ENCODE measurements at regions not wholly inside any gene's neighbourhood (a gene's known extent, or its start where the extent isn't known, plus 50 kb on each side); places are given as distances from the start of the nearest gene placed in this dataset.

- peak; percentile 51 for DNase-seq
Observed at GRCh38 chr10:118473305-118473960, 122.0 kb downstream of the PRLHR start.

GRCh38 chr10:118472415-118473304, 122.8 kb downstream of the PRLHR start:
- no peak for DNase-seq
- in situ Hi-C loops (cut with MboI; ENCODE audit: low pct_unique_long_range_greater_than_20kb, low sequenced_read_pairs) = no loop called here

More at GRCh38 chr10:118473305-118473960, 122.0 kb downstream of the PRLHR start:
- in situ Hi-C loops (cut with MboI; ENCODE audit: low pct_unique_long_range_greater_than_20kb, low sequenced_read_pairs) = no loop called here

DNA sequence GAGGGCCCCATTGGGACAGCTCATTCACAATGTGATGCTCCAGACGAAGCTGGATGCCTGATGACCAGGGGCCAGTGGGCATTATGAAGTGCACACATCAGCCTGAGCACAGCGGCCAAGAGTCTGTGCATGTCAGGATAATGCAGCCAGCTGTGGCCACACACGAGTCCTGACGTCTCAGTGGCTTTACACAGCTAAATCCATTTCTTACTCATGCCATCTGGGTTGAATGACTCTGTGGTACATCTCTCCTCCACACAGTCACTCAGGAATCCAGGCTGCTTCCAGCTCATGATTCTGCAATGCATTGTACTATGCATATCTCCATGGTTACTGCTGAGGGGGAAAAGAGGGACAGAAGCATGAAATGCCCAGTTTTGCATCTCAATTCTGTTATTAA, 123.6 kb downstream of the PRLHR start:
- in situ Hi-C loops (cut with MboI; ENCODE audit: low pct_unique_long_range_greater_than_20kb, low sequenced_read_pairs) = no loop called here
- no peak for DNase-seq

- in situ Hi-C loops (cut with MboI; ENCODE audit: low pct_unique_long_range_greater_than_20kb, low sequenced_read_pairs) = no loop called here
- DNase-seq = no peak
Observed at GRCh38 chr10:118470470-118470869, 125.0 kb downstream of the PRLHR start.

DNA sequence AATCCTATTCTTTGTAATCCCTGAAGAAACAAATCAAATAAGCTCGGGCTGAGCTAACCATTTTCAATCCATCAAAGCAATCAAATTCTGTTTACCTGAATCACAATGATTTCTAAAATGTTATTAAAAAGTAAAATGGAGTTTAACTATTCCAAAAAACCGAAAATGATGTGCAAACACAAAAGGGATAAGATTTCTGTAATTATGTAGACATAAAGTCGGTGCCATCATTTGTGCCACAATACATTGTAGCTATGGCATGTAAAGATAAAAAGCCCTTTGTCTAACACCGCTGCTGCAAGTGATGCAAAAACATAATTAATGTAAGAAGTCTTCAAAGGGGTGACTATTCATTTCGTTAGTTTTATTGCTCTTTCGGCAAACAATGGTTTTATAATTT, 125.1 kb upstream of the FAM204A start:
- in situ Hi-C loops (cut with MboI; ENCODE audit: low pct_unique_long_range_greater_than_20kb, low sequenced_read_pairs) = no loop called here
- no peak for DNase-seq

DNA sequence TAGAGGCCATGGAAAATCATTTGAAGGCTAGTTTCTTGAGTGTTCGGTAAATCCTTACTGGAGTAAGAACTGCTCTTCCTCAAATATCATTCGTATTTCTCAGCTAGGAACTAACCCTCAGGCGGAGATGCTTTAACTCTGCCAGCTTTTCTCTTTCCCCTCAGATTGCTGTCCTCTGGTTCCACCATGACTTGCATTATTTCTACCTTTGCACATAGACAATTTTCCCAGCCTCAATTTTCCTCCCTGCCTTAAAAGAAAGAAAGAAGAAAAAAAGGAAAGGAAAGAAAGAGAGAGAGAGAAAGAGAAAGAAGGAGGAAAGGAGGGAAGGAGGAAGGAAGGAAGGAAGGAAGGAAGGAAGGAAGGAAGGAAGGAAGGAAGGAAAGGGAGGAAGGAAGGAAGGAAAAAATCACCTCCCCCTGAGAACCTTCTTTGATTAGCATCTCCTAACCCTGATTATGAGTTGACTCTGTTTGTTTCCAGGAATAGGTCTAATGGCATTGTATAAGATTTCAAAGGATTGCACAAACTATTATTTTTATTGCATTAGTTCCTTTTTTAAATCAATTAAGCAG, 123.3 kb upstream of the FAM204A start:
- in situ Hi-C loops (cut with MboI; ENCODE audit: low pct_unique_long_range_greater_than_20kb, low sequenced_read_pairs) = no loop called here

DNA sequence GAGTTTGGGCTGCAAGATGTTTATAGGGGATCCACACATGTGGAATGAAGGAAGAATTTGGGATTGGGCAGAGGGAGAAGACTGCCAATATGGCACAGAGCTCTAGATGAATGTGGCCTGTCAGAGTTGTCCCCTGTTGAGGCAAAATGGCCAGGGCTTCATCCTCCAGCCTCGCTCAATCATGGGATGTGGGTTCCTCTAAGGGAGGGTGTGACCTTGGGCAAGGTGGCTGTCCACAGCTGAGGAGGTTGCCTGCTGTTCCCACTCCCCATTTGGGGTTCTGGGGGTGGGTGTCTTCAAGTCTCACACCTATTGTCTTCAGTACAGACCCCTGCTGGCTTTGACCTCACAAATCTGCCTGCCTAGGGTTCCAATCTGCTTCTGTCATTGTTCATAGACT, 121.6 kb upstream of the FAM204A start:
- in situ Hi-C loops (cut with MboI; ENCODE audit: low pct_unique_long_range_greater_than_20kb, low sequenced_read_pairs) = no loop called here
- no peak for DNase-seq

More for the DNA sequence above, 123.3 kb upstream of the FAM204A start:
- no peak for DNase-seq

DNA sequence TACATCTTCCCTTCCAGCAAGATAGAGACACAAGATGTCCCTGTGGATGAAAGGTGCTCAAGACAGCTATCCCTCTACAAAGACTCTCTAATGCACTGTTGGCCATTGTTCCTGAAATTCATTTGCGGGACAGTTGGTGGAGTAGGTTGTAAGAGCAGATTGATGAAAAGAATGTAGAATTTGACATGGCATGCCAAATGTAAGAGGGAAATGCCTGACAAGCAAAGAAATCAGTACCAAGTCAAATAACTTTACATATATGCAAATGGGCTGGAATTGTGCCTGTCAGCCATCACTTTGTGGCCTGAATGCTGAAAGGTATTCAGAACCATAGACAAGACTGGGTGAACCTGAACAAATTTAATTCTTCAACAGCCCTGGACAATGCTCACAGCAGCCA, 120.3 kb upstream of the FAM204A start:
- no peak for DNase-seq
- in situ Hi-C loops (cut with MboI; ENCODE audit: low pct_unique_long_range_greater_than_20kb, low sequenced_read_pairs) = no loop called here

DNA sequence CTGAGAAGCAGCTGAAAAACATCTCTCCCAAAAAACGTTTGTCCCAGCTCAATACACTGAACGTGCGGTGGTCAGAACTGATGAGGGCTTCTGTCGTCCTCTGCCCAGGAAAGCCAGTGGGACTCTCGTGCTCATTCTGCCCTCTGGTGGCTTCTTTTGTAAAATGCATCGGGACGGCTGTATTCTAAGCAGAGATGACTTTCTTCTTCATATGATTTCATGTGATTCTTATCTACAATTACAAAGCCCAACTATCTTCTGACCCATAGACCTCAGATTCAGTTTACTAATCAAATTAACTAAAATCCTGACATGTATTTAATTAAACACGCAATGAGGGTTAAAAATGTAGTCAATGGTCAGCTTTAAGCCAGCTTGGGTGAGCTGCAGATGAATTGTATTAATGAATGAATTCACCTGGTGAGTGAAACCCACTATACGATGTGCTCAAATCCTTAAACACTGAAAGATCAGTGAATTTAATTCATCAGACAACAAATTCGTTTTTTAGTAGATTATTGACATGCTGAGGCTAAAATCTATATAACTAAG, 117.6 kb upstream of the FAM204A start:
- peak; percentile 60 for DNase-seq
- in situ Hi-C loops (cut with MboI; ENCODE audit: low pct_unique_long_range_greater_than_20kb, low sequenced_read_pairs) = no loop called here

GRCh38 chr10:118458957-118459641, 117.0 kb upstream of the FAM204A start:
- in situ Hi-C loops (cut with MboI; ENCODE audit: low pct_unique_long_range_greater_than_20kb, low sequenced_read_pairs) = no loop called here

DNA sequence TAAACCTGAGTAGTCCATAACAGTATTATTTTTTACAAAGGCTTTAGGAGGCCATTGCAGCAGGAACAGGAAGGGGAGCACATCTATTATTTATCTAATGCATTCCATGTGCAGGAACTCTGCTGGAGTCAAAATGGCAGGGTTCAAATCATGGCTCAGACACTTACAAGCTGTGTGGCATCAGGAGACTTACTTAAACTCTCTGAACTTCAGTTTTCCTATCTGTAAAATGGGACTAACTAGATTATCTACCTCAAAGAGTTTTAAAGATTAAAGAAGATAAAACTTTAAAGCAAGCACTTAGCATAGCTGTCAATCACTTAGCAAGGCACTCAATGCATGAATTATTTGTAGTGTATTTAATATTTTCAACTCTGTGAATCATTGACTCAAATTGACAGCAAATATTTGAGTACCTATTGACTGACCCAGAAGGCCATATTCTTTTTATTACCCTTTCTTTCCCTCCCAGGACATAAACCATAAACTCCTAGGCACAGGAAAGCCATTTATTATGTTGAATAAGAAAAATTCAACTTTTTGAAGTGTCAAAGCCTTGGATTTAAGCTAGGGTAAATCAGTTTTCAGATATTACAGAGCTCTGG, 115.8 kb upstream of the FAM204A start:
- no peak for DNase-seq
- in situ Hi-C loops (cut with MboI; ENCODE audit: low pct_unique_long_range_greater_than_20kb, low sequenced_read_pairs) = no loop called here

More at GRCh38 chr10:118458957-118459641, 117.0 kb upstream of the FAM204A start:
- no peak for DNase-seq

- DNase-seq = no peak
- in situ Hi-C loops (cut with MboI; ENCODE audit: low pct_unique_long_range_greater_than_20kb, low sequenced_read_pairs) = no loop called here
Observed at GRCh38 chr10:118455181-118455695, 113.1 kb upstream of the FAM204A start.

GRCh38 chr10:118454211-118454610, 112.1 kb upstream of the FAM204A start:
- no peak for DNase-seq
- in situ Hi-C loops (cut with MboI; ENCODE audit: low pct_unique_long_range_greater_than_20kb, low sequenced_read_pairs) = no loop called here

DNA sequence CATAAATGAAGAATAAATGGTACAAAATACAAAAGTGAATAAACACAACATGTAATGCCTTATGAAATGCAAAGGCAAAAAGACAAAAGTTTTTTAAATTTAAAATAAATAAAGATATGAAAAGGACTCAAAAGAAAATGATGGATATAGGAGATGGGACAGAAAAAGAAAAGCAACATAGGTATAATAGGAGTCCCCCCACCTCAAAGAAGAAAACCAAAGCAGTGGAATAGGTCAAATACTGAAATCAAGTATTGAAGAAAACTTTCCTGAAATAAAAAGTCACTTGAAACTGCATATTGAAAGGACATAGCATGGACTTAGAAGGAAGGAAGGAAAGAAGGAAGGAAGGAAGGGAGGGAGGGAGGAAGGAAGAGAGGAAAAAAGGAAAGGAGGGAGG, 110.0 kb upstream of the FAM204A start:
- DNase-seq = no peak
- in situ Hi-C loops (cut with MboI; ENCODE audit: low pct_unique_long_range_greater_than_20kb, low sequenced_read_pairs) = no loop called here

- no peak for DNase-seq
- in situ Hi-C loops (cut with MboI; ENCODE audit: low pct_unique_long_range_greater_than_20kb, low sequenced_read_pairs) = no loop called here
Observed at GRCh38 chr10:118449521-118449920, 107.4 kb upstream of the FAM204A start.

DNA sequence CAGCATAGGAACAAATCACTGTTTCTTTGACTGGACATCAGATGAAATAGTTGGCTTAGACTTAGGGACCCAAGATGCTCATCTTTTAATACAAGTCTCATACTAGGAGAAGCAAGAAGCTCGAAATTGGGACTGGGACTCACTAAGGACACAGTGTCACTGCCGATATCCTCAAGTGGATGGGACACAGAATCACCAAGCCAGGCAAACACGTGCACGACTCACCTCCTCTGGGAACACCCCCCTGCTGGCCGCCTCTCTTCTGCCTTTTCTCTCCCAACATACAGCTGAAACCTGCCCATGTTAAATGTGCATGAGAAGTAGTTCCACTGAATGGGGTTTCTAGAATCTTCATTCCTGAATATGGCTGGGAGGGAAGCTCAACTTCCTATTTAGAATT, 106.6 kb upstream of the FAM204A start:
- in situ Hi-C loops (cut with MboI; ENCODE audit: low pct_unique_long_range_greater_than_20kb, low sequenced_read_pairs) = no loop called here
- no peak for DNase-seq

GRCh38 chr10:118447478-118448270, 105.5 kb upstream of the FAM204A start:
- DNase-seq = no peak
- in situ Hi-C loops (cut with MboI; ENCODE audit: low pct_unique_long_range_greater_than_20kb, low sequenced_read_pairs) = no loop called here

DNA sequence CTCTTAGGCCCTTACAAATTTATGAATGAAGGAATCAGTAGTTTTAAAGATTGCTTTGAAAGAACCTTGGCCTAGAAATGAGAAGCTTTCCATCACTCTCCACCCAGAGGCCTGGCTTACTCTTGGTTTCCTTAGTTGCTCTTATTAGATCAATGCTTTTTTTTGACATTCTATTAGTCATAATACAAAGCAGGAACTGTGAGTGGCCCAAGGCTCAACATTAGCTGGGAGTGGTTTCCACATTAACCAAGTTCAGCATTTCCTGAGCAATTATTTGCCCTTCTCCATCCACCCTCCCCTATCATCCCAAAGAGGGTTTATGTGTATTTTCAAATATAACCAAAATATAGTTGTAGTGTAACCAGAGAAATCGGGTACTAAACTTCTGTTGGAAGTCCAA, 103.4 kb upstream of the FAM204A start:
- no peak for DNase-seq
- in situ Hi-C loops (cut with MboI; ENCODE audit: low pct_unique_long_range_greater_than_20kb, low sequenced_read_pairs) = no loop called here

All from KBM-7 (cell line).